Upper lobe of left lung (tissue), 6 donors: ENCODE measurements at regions not wholly inside any gene's neighbourhood (a gene's known extent, or its start where the extent isn't known, plus 50 kb on each side); places are given as distances from the start of the nearest gene placed in this dataset.
"Not testable (repeated sequence)": the region's sequence is repeated elsewhere in the genome, so short reads cannot be mapped to it uniquely, and the experiment has no call there.

Source experiments
- ATAC-seq, 2 donors: fragments of 200-7000 bp; cut with Tn5 transposase; one replicate each; pipeline ENCODE4 v1.9.1; 2022; ENCODE audit warnings: mild to moderate bottlenecking in 2 of 2, moderate library complexity in 2 of 2; ENCODE audit not compliant: low FRiP score in 2 of 2
- DNase-seq, 2 donors: peaks; one replicate each; pipeline ENCODE4 v3.0.0-alpha.2; 2019 to 2020
- H3K27ac ChIP-seq, 4 donors: fragments of 200-600 bp; sonication (generic); one replicate each; pipeline ENCODE4 v1.5.1; 2016 to 2019
- H3K27me3 ChIP-seq, 4 donors: fragments of 200-600 bp; sonication (generic); one replicate each; pipeline ENCODE4 v1.5.1; 2017 to 2019
- H3K36me3 ChIP-seq, 4 donors: fragments of 200-600 bp; sonication (generic); one replicate each; pipeline ENCODE4 v1.5.1; 2016 to 2019
- H3K4me1 ChIP-seq, 4 donors: fragments of 200-600 bp; sonication (generic); one replicate each; pipeline ENCODE4 v1.5.1; 2018 to 2019
- H3K4me3 ChIP-seq, 4 donors: fragments of 200-600 bp; sonication (generic); one replicate each; pipeline ENCODE4 v1.5.1; 2017 to 2019; ENCODE audit warnings: mild to moderate bottlenecking in 2 of 4, moderate library complexity in 1 of 4
- H3K9me3 ChIP-seq, 4 donors: fragments of 200-600 bp; sonication (generic); one replicate each; pipeline ENCODE4 v1.5.1; 2018 to 2019
- CTCF ChIP-seq, 6 experiments: fragments of 450-650 bp in 4 of 6; fragments of 200-600 bp in 2 of 6; sonication (generic) in 2 of 6; IDR thresholded peaks; one replicate each; pipeline ENCODE4 v1.5.1; 2016 to 2019; ENCODE audit warnings: antibody characterized with exemption in 6 of 6
- EP300 ChIP-seq, 4 donors: sonication (generic); formaldehyde crosslinking; IDR thresholded peaks; one replicate each; pipeline ENCODE4 v1.5.1; 2017; ENCODE audit warnings: antibody characterized with exemption in 4 of 4, control low read depth in 2 of 4
- POLR2A ChIP-seq, 4 donors: fragments of 450-650 bp; IDR thresholded peaks; one replicate each; pipeline ENCODE4 v1.5.1; 2016 to 2017; ENCODE audit warnings: antibody characterized with exemption in 4 of 4, mild to moderate bottlenecking in 2 of 4
- POLR2AphosphoS5 ChIP-seq, 2 donors: sonication (generic); formaldehyde crosslinking; IDR thresholded peaks; one replicate each; pipeline ENCODE4 v1.5.1; 2017; ENCODE audit warnings: antibody characterized with exemption in 2 of 2
- WGBS, 2 donors: methylation state at CpG; one replicate each; pipeline ENCODE4 v1.1.5; 2017 to 2018; 5-methylcytosine and 5-hydroxymethylcytosine counted together
- donor health status: DM: no; HTN: no; CAD: no; lungs with moderate emphysema.
- donor health status: DM: no; HTN: yes; CAD: no; lungs with severe emphysema.

- no peak overlapping the region for H3K27ac ChIP-seq
- WGBS, 2 donors: 85 to 94% methylated on average over 2 of the region's 2 CpGs
Measured at GRCh38 chrX:4642114-4642513, 928.7 kb upstream of the PRKX start.

GRCh38 chrX:4638036-4638435 is 924.6 kb upstream of the PRKX start:
- H3K9me3 ChIP-seq: peaks cover 0 to 5% (median 0%) of the 10 kb centered on the region in 4 donors
- no peak for DNase-seq
- no peak overlapping the region for H3K27ac ChIP-seq
- H3K4me1 ChIP-seq: no peaks in the 10 kb centered on the region
- TF ChIP-seq CTCF (IDR thresholded peaks at IDR 0.05) (no peak), POLR2A (IDR thresholded peaks at IDR 0.05) (no peak)
- H3K27me3 ChIP-seq: no peaks in the 10 kb centered on the region
- WGBS, 2 donors: 83 to 84% methylated on average over 4 of the region's 4 CpGs
- ATAC-seq: no peak
- no peak overlapping the region for H3K4me3 ChIP-seq
- H3K36me3 ChIP-seq: no peaks in the 10 kb centered on the region

More at GRCh38 chrX:4642114-4642513, 928.7 kb upstream of the PRKX start:
- DNase-seq (no peak), ATAC-seq (no peak)
- peaks cover 0 to 5% (median 0%) of the 10 kb centered on the region in 4 donors for H3K9me3 ChIP-seq
- H3K4me1 ChIP-seq: no peaks in the 10 kb centered on the region
- no peaks in the 10 kb centered on the region for H3K36me3 ChIP-seq
- TF ChIP-seq CTCF (IDR thresholded peaks at IDR 0.05): no peak
- TF ChIP-seq POLR2A (IDR thresholded peaks at IDR 0.05): no peak
- no peak for TF ChIP-seq POLR2AphosphoS5 (IDR thresholded peaks at IDR 0.05)
- no peak for TF ChIP-seq EP300 (IDR thresholded peaks at IDR 0.05)
- H3K4me3 ChIP-seq: no peak overlapping the region
- no peaks in the 10 kb centered on the region for H3K27me3 ChIP-seq

DNA sequence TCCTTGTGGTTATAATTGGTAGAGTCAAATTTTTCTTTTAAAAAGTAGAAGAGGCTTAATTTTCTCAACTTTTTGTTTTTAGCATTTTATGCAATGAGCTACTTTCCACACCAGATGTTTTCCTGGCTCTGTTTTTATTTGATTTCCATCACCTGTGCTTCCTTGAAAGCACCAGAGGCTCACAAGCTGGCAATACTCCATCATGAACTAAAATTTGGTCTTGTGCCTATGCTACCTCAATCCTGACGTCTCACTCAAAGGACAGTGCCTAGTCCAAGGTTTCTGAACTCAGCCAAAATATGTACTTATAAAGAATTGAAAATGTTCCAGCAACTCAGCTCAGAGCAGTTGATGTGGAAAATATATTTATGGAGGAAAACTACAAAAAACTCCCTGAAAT is 914.0 kb upstream of the PRKX start:
- DNase-seq: no peak
- Histone ChIP-seq H3K4me3 (no peak overlapping the region), H3K36me3 (no peaks in the 10 kb centered on the region), H3K4me1 (no peaks in the 10 kb centered on the region), H3K9me3 (no peaks in the 10 kb centered on the region), H3K27me3 (no peaks in the 10 kb centered on the region), H3K27ac (no peak overlapping the region)
- TF ChIP-seq EP300 (IDR thresholded peaks at IDR 0.05): no peak
- TF ChIP-seq POLR2A (IDR thresholded peaks at IDR 0.05): no peak
- no peak for TF ChIP-seq POLR2AphosphoS5 (IDR thresholded peaks at IDR 0.05)
- no peak for TF ChIP-seq CTCF (IDR thresholded peaks at IDR 0.05)
- WGBS, 2 donors: 52 to 65% methylated on average over 1 of the region's 1 CpG
- ATAC-seq: no peak

- no peaks in the 10 kb centered on the region for H3K9me3 ChIP-seq
- ATAC-seq: no peak
- WGBS, 2 donors: 35 to 37% methylated on average over 5 of the region's 5 CpGs
- no peak overlapping the region for H3K4me3 ChIP-seq
- H3K27me3 ChIP-seq: no peaks in the 10 kb centered on the region
- H3K27ac ChIP-seq: no peak overlapping the region
- H3K4me1 ChIP-seq: no peaks in the 10 kb centered on the region
- no peak for TF ChIP-seq EP300 (IDR thresholded peaks at IDR 0.05)
- TF ChIP-seq CTCF (IDR thresholded peaks at IDR 0.05): no peak
- no peak for TF ChIP-seq POLR2AphosphoS5 (IDR thresholded peaks at IDR 0.05)
- no peak for TF ChIP-seq POLR2A (IDR thresholded peaks at IDR 0.05)
- DNase-seq: no peak
- H3K36me3 ChIP-seq: no peaks in the 10 kb centered on the region
Measured at GRCh38 chrX:4622486-4623167, 909.2 kb upstream of the PRKX start.

- not testable (repeated sequence) for H3K4me1 ChIP-seq, H3K36me3 ChIP-seq, ATAC-seq, H3K27me3 ChIP-seq, H3K4me3 ChIP-seq, DNase-seq, H3K27ac ChIP-seq
- WGBS, 2 donors: 75 to 86% methylated on average over 2 of the region's 2 CpGs
- H3K9me3 ChIP-seq: peaks cover 0 to 11% (median 0%) of the 10 kb centered on the region in 4 donors
Measured at GRCh38 chrX:4613651-4614050, 900.2 kb upstream of the PRKX start.
